A549 (cell line): ENCODE measurements at regions not wholly inside any gene's neighbourhood (a gene's known extent, or its start where the extent isn't known, plus 50 kb on each side); places are given as distances from the start of the nearest gene placed in this dataset.

Experiments
- ATAC-seq, 2 experiments: fragments of 200-7000 bp in 1 of 2; fragments of >200 bp in 1 of 2; cut with Nextera tagmentation in 1 of 2; cut with Tn5 transposase in 1 of 2; 3 replicates each; pipeline versions ENCODE4 v1.8.0 to v1.9.1; 2018 to 2020; ENCODE audit warnings: mild to moderate bottlenecking in 1 of 2, moderate library complexity in 1 of 2
- CTCF ChIA-PET: fragments of 300-600 bp; sonication (Branson Sonifier 250); formaldehyde crosslinking; extraction: SDS; loops from one replicate; lab custom pipeline; 2021; ENCODE audit warnings: antibody characterized with exemption, inconsistent platforms; lab: Yijun Ruan, JAX
- POLR2A ChIA-PET: fragments of 350-600 bp; formaldehyde crosslinking; extraction: SDS; loops from one replicate; lab custom pipeline; 2021; ENCODE audit warnings: antibody characterized with exemption, inconsistent platforms; lab: Yijun Ruan, JAX
- DNase-seq, 2 experiments: peaks; one replicate each; pipeline versions ENCODE4 v3.0.0 to v3.0.0-alpha.2; 2011 to 2016; ENCODE audit warnings: low read depth in 1 of 2, low spot score in 1 of 2
- FAIRE-seq: peaks from 2 replicates; lab custom pipeline; 2011; peaks lifted over from hg19 to GRCh38; lab: Jason Lieb, UNC
- H3K27ac ChIP-seq, 2 experiments: fragments of >200 bp; sonication (Bioruptor Twin); formaldehyde crosslinking; 3 replicates each; pipeline ENCODE4 v1.5.1; 2016 to 2017
- H3K4me1 ChIP-seq: fragments of >200 bp; sonication (Bioruptor Twin); formaldehyde crosslinking; 3 replicates; pipeline ENCODE4 v1.6.1; 2016
- H3K4me2 ChIP-seq: fragments of >200 bp; sonication (Bioruptor Twin); formaldehyde crosslinking; 3 replicates; pipeline ENCODE4 v1.6.1; 2016
- H3K4me3 ChIP-seq: fragments of >200 bp; sonication (Bioruptor Twin); formaldehyde crosslinking; 3 replicates; pipeline ENCODE4 v1.5.1; 2016
- H3K9me3 ChIP-seq: fragments of >200 bp; sonication (Bioruptor Twin); formaldehyde crosslinking; 3 replicates; pipeline ENCODE4 v1.6.1; 2016
- BCL3 ChIP-seq: fragments of >200 bp; sonication (Bioruptor Twin); formaldehyde crosslinking; IDR thresholded peaks from 3 replicates; pipeline ENCODE4 v1.6.1; 2016
- BHLHE40 ChIP-seq: IDR thresholded peaks from 2 replicates; pipeline ENCODE4 v1.6.1; 2012; ENCODE audit warnings: low read depth, low read length, inconsistent platforms
- CEBPB ChIP-seq, 2 experiments: fragments of >200 bp in 1 of 2; sonication (Bioruptor Twin) in 1 of 2; formaldehyde crosslinking in 1 of 2; IDR thresholded peaks; 2 replicates each; pipeline ENCODE4 v1.6.1; 2012 to 2016
- CHD4 ChIP-seq: fragments of 200-600 bp; sonication (generic); IDR thresholded peaks from 2 replicates; pipeline ENCODE4 v1.6.1; 2016; ENCODE audit warnings: antibody characterized with exemption, mild to moderate bottlenecking, borderline replicate concordance
- E2F6 ChIP-seq: IDR thresholded peaks from 2 replicates; pipeline ENCODE4 v1.6.1; 2012; ENCODE audit warnings: low read depth, borderline replicate concordance
- EHF ChIP-seq: fragments of 250-450 bp; sonication (Bioruptor Pico); IDR thresholded peaks from 2 replicates; pipeline ENCODE4 v1.5.0; 2020; ENCODE audit warnings: mild to moderate bottlenecking
- ESRRA ChIP-seq: fragments of 150-350 bp; IDR thresholded peaks from 2 replicates; pipeline ENCODE4 v1.6.1; 2014; ENCODE audit warnings: mild to moderate bottlenecking, low read length, borderline replicate concordance
- FOSB ChIP-seq: fragments of 250-450 bp; sonication (Bioruptor Pico); IDR thresholded peaks from 2 replicates; pipeline ENCODE4 v1.5.0; 2020; ENCODE audit warnings: mild to moderate bottlenecking, moderate library complexity
- FOXS1 ChIP-seq: fragments of 250-450 bp; sonication (Bioruptor Pico); IDR thresholded peaks from 2 replicates; pipeline ENCODE4 v1.5.0; 2020; ENCODE audit warnings: mild to moderate bottlenecking, moderate library complexity
- HOXA7 ChIP-seq: fragments of 250-450 bp; sonication (Bioruptor Pico); IDR thresholded peaks from 2 replicates; pipeline ENCODE4 v1.5.0; 2020; ENCODE audit warnings: mild to moderate bottlenecking, moderate library complexity
- HOXB13 ChIP-seq: fragments of 250-450 bp; sonication (Bioruptor Pico); IDR thresholded peaks from 2 replicates; pipeline ENCODE4 v1.5.0; 2020; ENCODE audit warnings: low read depth, mild to moderate bottlenecking, moderate library complexity
- KDM1A ChIP-seq: fragments of 200-600 bp; sonication (generic); IDR thresholded peaks from 2 replicates; pipeline ENCODE4 v1.6.1; 2016; ENCODE audit warnings: low read depth, mild to moderate bottlenecking
- MAFK ChIP-seq: fragments of 450-650 bp; IDR thresholded peaks from 2 replicates; pipeline ENCODE4 v1.6.1; 2014; ENCODE audit not compliant: partially characterized antibody
- MAZ ChIP-seq: fragments of 150-350 bp; IDR thresholded peaks from 2 replicates; pipeline ENCODE4 v1.6.1; 2014; ENCODE audit warnings: antibody characterized with exemption, low read depth, low read length, borderline replicate concordance
- NPAS2 ChIP-seq: fragments of 250-450 bp; sonication (Bioruptor Pico); IDR thresholded peaks from 2 replicates; pipeline ENCODE4 v1.8.0; 2022; ENCODE audit warnings: mild to moderate bottlenecking, moderate library complexity, borderline replicate concordance
- NR3C1 ChIP-seq: fragments of >200 bp; sonication (Bioruptor Twin); formaldehyde crosslinking; IDR thresholded peaks from 3 replicates; pipeline ENCODE4 v1.6.1; 2017
- PHF8 ChIP-seq: fragments of 200-600 bp; sonication (generic); IDR thresholded peaks from 2 replicates; pipeline ENCODE4 v1.6.1; 2016; ENCODE audit warnings: low read depth, mild to moderate bottlenecking, antibody characterized with exemption, moderate library complexity, borderline replicate concordance
- POLR2A ChIP-seq: IDR thresholded peaks from 2 replicates; pipeline ENCODE4 v1.6.1; 2012; ENCODE audit warnings: mild to moderate bottlenecking, low read length
- POLR2AphosphoS2 ChIP-seq: conservative IDR thresholded peaks from 2 replicates; pipeline ENCODE4 v1.6.1; 2012; ENCODE audit warnings: low read length, improper control_type of control experiment, inconsistent platforms
- RAD21 ChIP-seq, 2 experiments: fragments of >200 bp in 1 of 2; sonication (Bioruptor Twin) in 1 of 2; formaldehyde crosslinking in 1 of 2; IDR thresholded peaks in 1 of 2; conservative IDR thresholded peaks in 1 of 2; 2 replicates in 1 of 2; 3 replicates in 1 of 2; pipeline ENCODE4 v1.6.1; 2012 to 2018; ENCODE audit warnings: inconsistent platforms in 1 of 2
- SREBF2 ChIP-seq: fragments of 450-650 bp; IDR thresholded peaks from 2 replicates; pipeline ENCODE4 v1.6.1; 2014; ENCODE audit warnings: mild to moderate bottlenecking, moderate library complexity
- ZC3H11A ChIP-seq: fragments of 450-650 bp; IDR thresholded peaks from 2 replicates; pipeline ENCODE4 v1.6.1; 2014; ENCODE audit warnings: antibody characterized with exemption, mild to moderate bottlenecking
- ZFP36 ChIP-seq: fragments of 450-650 bp; IDR thresholded peaks from 2 replicates; pipeline ENCODE4 v1.6.1; 2014; ENCODE audit warnings: borderline replicate concordance; ENCODE audit not compliant: partially characterized antibody
- ZSCAN20 ChIP-seq: fragments of 250-450 bp; sonication (Bioruptor Pico); IDR thresholded peaks from 2 replicates; pipeline ENCODE4 v1.8.0; 2022; ENCODE audit warnings: mild to moderate bottlenecking, moderate library complexity
- WGBS: methylation state at CpG from one replicate; pipeline ENCODE4 v1.1.6; 2017; ENCODE audit errors: missing lambda C conversion rate; 5-methylcytosine and 5-hydroxymethylcytosine counted together
- TF ChIP-seq, protein P1 (sequence below): fragments of 450-650 bp; IDR thresholded peaks from 2 replicates; pipeline ENCODE4 v1.6.1; 2014; ENCODE audit warnings: antibody characterized with exemption

DNA sequence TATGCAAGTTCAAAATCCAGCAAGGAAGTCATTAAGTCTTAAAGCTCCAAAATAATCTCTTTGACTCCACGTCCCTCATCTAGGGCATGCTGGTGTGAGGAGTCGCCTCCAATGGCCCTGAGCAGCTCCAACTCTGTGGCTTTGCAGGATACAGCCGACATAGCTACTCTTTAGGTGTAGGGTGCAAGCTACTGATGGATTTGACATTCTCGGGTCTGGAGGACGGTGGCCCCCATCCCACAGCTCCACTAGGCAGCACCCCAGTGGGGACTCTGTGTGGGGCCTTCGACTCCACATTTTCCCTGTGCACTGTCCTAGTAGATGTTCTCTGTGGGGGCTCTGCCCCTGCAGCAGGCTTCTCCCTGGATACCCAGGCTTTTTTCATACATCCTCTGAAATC, 333.2 kb upstream of the FGF13 start:
- FAIRE-seq (no peak), DNase-seq (no peak), ATAC-seq (no peak)
- TF ChIP-seq EHF (CRISPR knock-in tag) (no peak), POLR2AphosphoS2 (no peak), CHD4 (no peak), FOSB (CRISPR knock-in tag) (no peak), POLR2A (no peak), KDM1A (no peak), BCL3 (no peak), ZSCAN20 (CRISPR knock-in tag) (no peak), BHLHE40 (no peak), ZFP36 (no peak), NPAS2 (CRISPR knock-in tag) (no peak)
- TF ChIP-seq, protein P1, sequence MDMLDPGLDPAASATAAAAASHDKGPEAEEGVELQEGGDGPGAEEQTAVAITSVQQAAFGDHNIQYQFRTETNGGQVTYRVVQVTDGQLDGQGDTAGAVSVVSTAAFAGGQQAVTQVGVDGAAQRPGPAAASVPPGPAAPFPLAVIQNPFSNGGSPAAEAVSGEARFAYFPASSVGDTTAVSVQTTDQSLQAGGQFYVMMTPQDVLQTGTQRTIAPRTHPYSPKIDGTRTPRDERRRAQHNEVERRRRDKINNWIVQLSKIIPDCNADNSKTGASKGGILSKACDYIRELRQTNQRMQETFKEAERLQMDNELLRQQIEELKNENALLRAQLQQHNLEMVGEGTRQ, result no peak
- Histone ChIP-seq H3K4me1 (no peaks in the 10 kb centered on the region), H3K9me3 (no peaks in the 10 kb centered on the region), H3K27ac (no peak overlapping the region), H3K4me3 (no peak overlapping the region), H3K4me2 (no peak overlapping the region)
- CTCF ChIA-PET, result no interaction called here
- WGBS, result 2% methylated on average over 6 of the region's 6 CpGs
- POLR2A ChIA-PET, result no interaction called here

- H3K4me2 ChIP-seq, result no peak overlapping the region
Measured at GRCh38 chrX:139039041-139039440, 327.5 kb upstream of the FGF13 start.

GRCh38 chrX:139026811-139027210, 315.3 kb upstream of the FGF13 start:
- H3K27ac ChIP-seq, result no peak overlapping the region
- POLR2A ChIA-PET, result no interaction called here
- H3K9me3 ChIP-seq, result no peaks in the 10 kb centered on the region
- H3K4me2 ChIP-seq, result no peak overlapping the region
- no peak overlapping the region for H3K4me3 ChIP-seq
- CTCF ChIA-PET, result no interaction called here
- WGBS, result 0% methylated on average over 1 of the region's 1 CpG
- FAIRE-seq, result no peak
- ATAC-seq, result no peak
- no peaks in the 10 kb centered on the region for H3K4me1 ChIP-seq
- DNase-seq, result no peak
- TF ChIP-seq ESRRA, result no peak
- TF ChIP-seq HOXA7 (CRISPR knock-in tag), result no peak
- no peak for TF ChIP-seq ZC3H11A
- no peak for TF ChIP-seq CHD4
- no peak for TF ChIP-seq E2F6

More at GRCh38 chrX:139039041-139039440, 327.5 kb upstream of the FGF13 start:
- POLR2A ChIA-PET, result no interaction called here
- Histone ChIP-seq H3K4me3 (no peak overlapping the region), H3K9me3 (no peaks in the 10 kb centered on the region), H3K27ac (no peak overlapping the region)
- FAIRE-seq, result no peak
- TF ChIP-seq HOXA7 (CRISPR knock-in tag), result no peak
- no peak for TF ChIP-seq E2F6
- TF ChIP-seq CEBPB (IDR thresholded peaks at IDR 0.05), result no peak
- TF ChIP-seq MAZ, result no peak
- no peak for TF ChIP-seq RAD21 (conservative IDR thresholded peaks at IDR 0.05 in 1 of 2, IDR thresholded peaks at IDR 0.05 in 1 of 2)
- TF ChIP-seq BHLHE40, result no peak
- no peak for TF ChIP-seq BCL3
- no peak for TF ChIP-seq ZC3H11A
- TF ChIP-seq HOXB13 (CRISPR knock-in tag), result no peak
- no peak for TF ChIP-seq NR3C1
- no peak for TF ChIP-seq PHF8
- TF ChIP-seq EHF (CRISPR knock-in tag), result no peak
- TF ChIP-seq MAFK, result no peak
- TF ChIP-seq SREBF2, result no peak
- TF ChIP-seq FOXS1 (CRISPR knock-in tag), result no peak
- TF ChIP-seq POLR2AphosphoS2, result no peak
- TF ChIP-seq, all 56 proteins: peak for 0
- no peaks in the 10 kb centered on the region for H3K4me1 ChIP-seq
- ATAC-seq (no peak), DNase-seq (no peak)
- CTCF ChIA-PET, result no interaction called here
